ENCODE measurements at regions not wholly inside any gene's neighbourhood (a gene's known extent, or its start where the extent isn't known, plus 50 kb on each side); places are given as distances from the start of the nearest gene placed in this dataset.

DNA sequence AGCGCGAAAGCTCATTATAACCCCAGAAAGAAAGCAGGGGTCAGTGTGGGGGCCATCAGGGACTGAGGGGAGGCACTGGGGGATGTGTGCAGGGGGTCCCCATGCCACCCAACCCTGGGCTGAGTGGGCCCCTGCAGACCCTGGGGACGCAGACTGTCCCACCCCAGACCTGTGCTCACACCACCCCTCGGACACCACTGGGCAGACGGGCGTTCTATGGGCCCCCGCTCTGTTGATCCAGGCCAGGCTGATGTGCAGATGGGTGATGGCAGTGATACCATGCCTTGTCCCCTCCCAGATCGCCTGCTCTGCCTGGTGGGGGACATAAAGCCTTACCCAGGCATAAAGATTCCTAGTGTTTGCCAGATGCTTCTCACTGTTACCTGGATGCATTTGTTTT is 259.7 kb upstream of the TLE3 start:
- TF ChIP-seq CTCF (IDR thresholded peaks at IDR 0.05) (no peak), POLR2AphosphoS5 (IDR thresholded peaks at IDR 0.05; ENCODE audit: insufficient read depth in 1 of 2, low read depth in 1 of 2) (no peak)
